GM19035 (cell line): ENCODE measurements at regions not wholly inside any gene's neighbourhood (a gene's known extent, or its start where the extent isn't known, plus 50 kb on each side); places are given as distances from the start of the nearest gene placed in this dataset.
"Not testable (repeated sequence)": the region's sequence is repeated elsewhere in the genome, so short reads cannot be mapped to it uniquely, and the experiment has no call there.

Source experiments
- ATAC-seq: cut with Tn5 transposase; IDR thresholded peaks from one replicate; pipeline ENCODE4 v1.9.1; 2021; ENCODE audit not compliant: unreplicated experiment

GRCh38 chr3:150357923-150358607, 50.0 kb upstream of the TSC22D2 start:
- no peak for ATAC-seq

- ATAC-seq, result no peak
These were observed 51.0 kb upstream of the TSC22D2 start for GRCh38 chr3:150357140-150357539.

GRCh38 chr3:150355574-150355973, 52.5 kb upstream of the TSC22D2 start:
- no peak for ATAC-seq

DNA sequence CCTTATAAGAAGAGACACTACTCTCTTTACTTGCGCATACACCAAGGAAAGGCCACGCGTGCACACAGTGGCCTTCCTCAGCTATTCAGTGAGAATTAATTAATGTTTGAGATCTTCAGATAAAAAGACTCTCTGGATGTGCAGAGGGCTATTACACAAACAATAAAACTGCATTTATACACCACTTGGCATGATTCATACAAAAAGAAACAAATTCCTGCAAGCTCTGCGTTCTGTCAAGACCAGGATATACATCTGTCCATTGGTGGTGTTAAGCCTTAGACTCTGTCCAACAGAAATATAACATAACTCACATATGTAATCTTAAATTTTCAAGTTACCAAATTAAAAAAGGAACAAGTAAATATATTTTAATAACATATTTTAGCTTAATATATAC, 55.2 kb upstream of the TSC22D2 start:
- ATAC-seq, result no peak

GRCh38 chr3:150351398-150351797, 56.7 kb upstream of the TSC22D2 start:
- no peak for ATAC-seq

DNA sequence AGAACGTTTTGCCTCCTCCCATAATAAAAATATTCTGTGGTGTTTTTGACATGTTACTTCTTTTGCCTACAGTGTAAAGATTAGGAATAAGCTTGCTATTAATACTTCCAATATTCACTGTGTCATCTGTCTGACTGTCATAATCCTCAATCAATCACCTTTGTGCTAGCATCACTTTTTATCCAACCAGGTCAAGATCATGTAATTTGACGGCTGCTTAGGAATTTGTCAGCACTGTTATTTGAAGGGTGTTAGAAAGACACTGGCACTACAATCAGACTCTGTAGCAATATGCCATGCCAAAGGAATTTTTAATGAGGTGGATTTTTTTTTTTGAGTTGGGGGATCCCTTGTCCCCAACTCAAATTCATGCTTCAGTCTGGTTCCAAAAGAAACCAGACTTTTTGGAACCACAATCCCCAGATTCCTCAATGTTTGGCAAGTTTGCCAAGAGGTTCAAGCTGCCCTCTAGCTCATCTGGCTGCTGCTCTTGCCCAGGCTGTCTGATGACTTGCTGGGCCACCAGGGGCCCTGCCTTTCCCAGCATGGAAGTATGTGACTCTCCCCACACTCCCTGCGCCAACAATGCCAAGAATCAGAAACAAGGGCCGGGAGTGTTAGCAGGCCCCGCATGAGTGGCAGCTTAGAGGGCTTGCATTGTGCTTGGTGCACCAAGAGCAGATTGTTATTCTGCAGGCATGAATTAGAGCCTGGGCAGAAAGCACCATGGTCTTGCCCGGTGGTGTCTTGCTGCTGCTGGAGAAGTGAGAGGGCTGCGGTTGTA, 58.6 kb upstream of the TSC22D2 start:
- ATAC-seq, result no peak

DNA sequence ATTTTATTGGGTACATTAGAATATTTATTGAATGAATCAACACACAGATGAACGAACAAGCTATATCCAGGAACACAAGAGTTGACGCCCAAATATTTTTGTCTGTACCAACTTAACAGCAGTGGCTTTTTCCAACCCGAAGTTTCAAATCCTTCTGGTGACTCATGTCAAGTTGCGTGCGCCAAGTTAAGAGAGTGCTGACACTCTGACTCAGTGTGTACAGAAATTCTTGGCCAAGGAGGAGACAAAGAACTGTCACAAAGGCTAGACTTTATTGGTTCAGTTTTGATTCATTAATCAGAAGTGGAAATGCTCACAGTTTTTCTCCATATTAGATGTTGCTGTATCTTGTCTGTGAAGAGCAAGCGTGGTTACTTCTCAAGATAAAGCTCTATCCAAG, 59.6 kb upstream of the TSC22D2 start:
- ATAC-seq, result no peak

DNA sequence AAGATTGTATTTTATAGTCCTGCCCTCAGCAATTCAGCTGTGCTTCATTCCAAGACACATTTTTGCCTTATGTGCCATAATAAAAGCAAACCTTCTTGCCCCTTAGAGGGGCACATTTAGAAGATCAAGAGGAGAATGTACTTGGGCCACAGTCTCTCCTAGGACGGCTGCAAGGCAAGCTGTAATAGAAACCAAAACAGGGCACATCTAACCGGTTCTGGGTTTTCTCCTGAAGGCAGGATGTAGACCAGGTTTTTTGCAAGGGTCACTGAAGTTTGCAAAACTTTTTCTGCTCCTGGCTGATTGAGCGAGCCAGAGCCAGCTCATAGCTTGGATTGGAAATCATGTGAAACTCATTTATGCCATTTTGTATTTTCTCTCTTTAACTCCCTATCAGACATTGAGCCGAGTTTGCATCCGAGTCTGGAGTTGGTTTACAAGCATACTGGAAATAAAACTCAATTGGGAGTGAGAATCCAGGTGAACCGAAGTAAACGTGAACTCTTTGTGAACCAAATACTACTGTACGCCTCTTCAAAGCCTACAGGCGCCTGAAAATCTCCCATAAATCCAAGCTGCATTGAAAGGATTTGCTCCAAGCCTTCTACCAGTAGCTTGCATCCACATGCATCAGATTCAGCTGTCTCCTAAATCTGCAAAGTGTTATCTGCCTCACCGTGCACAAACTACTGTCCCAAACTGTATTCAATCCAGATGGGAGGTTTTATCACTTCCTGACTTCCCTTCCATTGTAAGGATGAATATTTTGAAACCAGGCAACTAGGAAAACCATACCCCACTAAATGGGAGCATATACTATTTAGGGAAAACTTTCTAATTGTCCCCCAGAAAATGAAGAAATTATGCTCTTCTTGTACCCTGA, 60.9 kb upstream of the TSC22D2 start:
- ATAC-seq, result no peak

GRCh38 chr3:150346266-150346665, 61.8 kb upstream of the TSC22D2 start:
- no peak for ATAC-seq

- ATAC-seq, result no peak
These were observed 63.0 kb upstream of the TSC22D2 start for GRCh38 chr3:150345021-150345538.

GRCh38 chr3:150344079-150344759, 63.9 kb upstream of the TSC22D2 start:
- ATAC-seq, result no peak

GRCh38 chr3:150342896-150343467, 65.1 kb upstream of the TSC22D2 start:
- no peak for ATAC-seq

DNA sequence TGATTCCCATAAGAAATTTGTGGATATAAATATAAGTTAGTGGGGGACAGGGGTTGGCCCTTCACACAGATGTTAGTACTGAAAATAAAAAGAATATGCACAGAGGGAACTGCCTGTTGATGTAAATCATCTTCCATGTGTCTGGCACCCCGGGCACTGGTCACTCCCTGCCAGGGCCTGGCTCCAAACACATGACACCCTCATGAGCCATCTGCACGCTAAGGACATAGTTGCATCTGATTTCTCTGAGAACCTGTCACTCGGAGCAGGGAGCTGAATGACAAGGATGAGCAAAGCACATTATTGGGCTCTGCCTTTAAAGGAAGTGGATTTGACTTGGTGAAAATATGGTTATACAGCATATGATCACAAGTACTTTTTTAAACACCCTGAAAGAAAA, 66.2 kb upstream of the TSC22D2 start:
- no peak for ATAC-seq

DNA sequence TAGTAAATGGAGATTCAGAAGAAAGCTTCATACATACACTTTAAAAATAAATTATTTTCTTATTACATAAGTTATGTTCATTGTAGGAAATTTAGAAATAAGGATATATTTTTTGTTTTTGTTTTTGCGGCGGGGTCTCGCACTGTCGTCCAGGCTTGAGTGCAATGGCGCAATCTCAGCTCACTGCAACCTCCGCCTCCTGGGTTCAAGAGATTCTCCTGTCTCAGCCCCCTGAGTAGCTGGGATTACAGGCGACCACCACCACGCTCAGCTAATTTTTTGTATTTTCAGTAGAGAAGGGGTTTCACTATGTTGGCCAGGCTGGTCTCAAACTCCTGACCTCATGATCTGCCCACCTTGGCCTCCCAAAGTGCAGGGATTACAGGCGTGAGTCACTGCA, 71.7 kb upstream of the TSC22D2 start:
- ATAC-seq, result not testable (repeated sequence)

DNA sequence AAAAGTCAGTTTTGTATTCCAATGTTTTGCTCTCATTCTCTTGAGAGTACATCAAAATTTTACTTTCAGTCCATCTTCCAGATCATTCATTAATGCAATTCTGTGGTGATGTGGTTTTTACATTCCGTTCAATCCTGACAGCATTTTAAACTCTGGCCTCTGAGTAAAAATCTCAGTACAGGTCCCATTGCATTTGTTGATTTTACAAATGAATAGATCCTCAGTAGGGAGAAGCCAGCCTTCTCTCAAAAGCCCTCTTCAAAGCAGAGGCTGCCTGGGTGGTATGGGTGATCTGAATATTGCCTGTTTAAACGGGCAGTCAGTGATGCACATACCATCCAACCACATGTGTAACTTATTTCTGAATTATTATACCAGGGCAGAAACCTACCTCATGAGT, 72.5 kb upstream of the TSC22D2 start:
- ATAC-seq, result no peak

- no peak for ATAC-seq
These were observed 73.1 kb upstream of the TSC22D2 start for GRCh38 chr3:150334974-150335373.

DNA sequence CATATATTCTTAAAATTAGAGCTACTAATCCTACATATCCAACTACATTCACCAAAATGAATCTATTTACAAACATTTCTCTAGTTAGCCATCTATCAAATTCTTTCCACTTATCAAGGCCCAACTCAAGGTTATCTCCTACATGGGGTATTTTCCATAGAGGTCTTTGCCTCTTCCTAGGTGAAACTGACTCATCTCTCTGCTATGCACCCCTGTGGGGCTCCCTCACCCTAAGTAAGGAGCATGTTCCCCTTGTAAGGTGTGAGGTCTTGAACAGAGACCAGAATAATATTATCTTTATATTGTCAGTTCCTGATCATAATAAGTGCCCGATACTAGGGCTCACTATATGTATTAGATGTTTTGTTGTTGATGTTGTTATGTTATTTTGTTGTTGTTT, 74.6 kb upstream of the TSC22D2 start:
- no peak for ATAC-seq

DNA sequence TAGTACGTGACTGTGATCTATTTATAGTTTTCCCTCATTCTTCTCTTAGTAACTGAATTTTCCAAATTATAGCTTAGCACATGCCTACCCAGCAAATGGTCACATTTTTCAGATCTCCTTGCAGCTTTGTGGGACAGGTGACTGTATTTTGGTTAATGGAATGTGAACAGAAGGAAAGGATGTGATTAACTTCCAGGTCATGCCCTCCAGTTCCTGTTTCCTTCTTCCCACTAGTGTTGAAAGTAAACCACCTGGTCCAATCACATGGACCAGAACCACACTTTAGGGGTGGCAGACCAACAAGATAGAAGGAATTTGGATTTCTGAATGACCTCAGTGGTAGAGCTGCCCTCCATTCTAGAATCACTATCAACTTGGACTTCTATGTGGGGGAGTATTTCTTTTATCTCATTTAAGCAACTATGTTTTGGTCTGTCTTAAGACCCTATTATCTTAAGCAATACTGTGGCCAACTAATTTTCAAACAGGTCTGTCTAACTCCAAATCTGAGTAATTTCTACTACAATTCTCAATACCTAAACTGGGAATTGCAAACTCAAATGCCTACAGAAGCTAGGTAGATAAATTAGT, 76.0 kb upstream of the TSC22D2 start:
- no peak for ATAC-seq

DNA sequence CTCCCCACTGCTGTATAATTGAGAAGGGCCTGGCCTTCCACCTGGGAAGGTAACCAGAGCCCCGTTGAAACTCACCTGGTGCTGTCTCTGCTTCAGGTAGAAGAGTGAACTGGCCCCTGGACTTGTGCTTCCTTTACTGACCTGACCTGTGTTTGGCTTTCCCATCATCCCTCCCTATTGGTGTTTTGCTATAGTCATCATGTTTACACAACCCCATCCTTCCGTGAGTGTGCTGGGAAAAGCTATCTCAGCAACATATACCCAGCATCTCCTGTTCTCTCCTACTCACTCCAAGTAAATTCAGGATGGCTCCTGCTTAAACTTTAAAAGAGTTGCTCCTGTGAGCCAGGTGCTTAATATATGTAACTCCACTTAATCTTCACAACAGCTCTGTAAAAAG, 77.2 kb upstream of the TSC22D2 start:
- ATAC-seq, result no peak

GRCh38 chr3:150330174-150330573, 77.9 kb upstream of the TSC22D2 start:
- no peak for ATAC-seq
